ENCODE measurements at regions not wholly inside any gene's neighbourhood (a gene's known extent, or its start where the extent isn't known, plus 50 kb on each side); places are given as distances from the start of the nearest gene placed in this dataset.

GRCh38 chr12:124082012-124082411 lies 109.0 kb downstream of the ZNF664 start:
- TF ChIP-seq CTCF (IDR thresholded peaks at IDR 0.05; ENCODE audit: low read depth, low read length) (no peak), MAX (IDR thresholded peaks at IDR 0.05; ENCODE audit: low read depth, low read length) (no peak), POLR2A (IDR thresholded peaks at IDR 0.05; ENCODE audit: extremely low read depth, insufficient read length) (no peak)
- DNase-seq (ENCODE audit: low read depth), result no peak
- H3K4me3 ChIP-seq (ENCODE audit: low read depth, low read length), result no peak overlapping the region

- TF ChIP-seq POLR2A (IDR thresholded peaks at IDR 0.05; ENCODE audit: extremely low read depth, insufficient read length) (no peak), MYC (IDR thresholded peaks at IDR 0.05; ENCODE audit: low read depth, low read length) (no peak), CTCF (IDR thresholded peaks at IDR 0.05; ENCODE audit: low read depth, low read length) (no peak), MAX (IDR thresholded peaks at IDR 0.05; ENCODE audit: low read depth, low read length) (no peak)
- no peak for DNase-seq (ENCODE audit: low read depth)
- H3K4me3 ChIP-seq (ENCODE audit: low read depth, low read length), result no peak overlapping the region
These were observed 109.7 kb downstream of the ZNF664 start for GRCh38 chr12:124082687-124083086.

DNA sequence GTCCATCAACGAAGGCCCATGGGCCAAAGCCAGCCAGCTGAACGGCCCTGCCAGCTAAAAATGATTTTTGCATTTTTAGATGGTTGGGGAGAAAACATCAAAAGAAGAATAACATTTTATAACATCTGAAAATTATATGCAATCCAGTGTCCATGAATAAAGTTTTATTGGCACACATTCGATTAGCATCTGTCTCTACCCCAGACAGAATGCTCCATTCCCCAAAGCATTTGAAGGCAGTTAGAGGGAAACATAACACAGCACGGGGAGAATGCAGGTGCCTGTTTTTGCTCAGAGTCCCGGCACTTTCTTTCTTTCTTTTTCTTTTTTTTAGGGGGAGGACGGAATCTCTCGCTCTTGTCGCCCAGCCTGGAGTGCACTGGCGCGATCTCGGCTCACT lies 110.7 kb downstream of the ZNF664 start:
- DNase-seq (ENCODE audit: low read depth), result no peak
- TF ChIP-seq MYC (IDR thresholded peaks at IDR 0.05; ENCODE audit: low read depth, low read length) (no peak), CTCF (IDR thresholded peaks at IDR 0.05; ENCODE audit: low read depth, low read length) (no peak), POLR2A (IDR thresholded peaks at IDR 0.05; ENCODE audit: extremely low read depth, insufficient read length) (no peak), MAX (IDR thresholded peaks at IDR 0.05; ENCODE audit: low read depth, low read length) (no peak)
- no peak overlapping the region for H3K4me3 ChIP-seq (ENCODE audit: low read depth, low read length)

DNA sequence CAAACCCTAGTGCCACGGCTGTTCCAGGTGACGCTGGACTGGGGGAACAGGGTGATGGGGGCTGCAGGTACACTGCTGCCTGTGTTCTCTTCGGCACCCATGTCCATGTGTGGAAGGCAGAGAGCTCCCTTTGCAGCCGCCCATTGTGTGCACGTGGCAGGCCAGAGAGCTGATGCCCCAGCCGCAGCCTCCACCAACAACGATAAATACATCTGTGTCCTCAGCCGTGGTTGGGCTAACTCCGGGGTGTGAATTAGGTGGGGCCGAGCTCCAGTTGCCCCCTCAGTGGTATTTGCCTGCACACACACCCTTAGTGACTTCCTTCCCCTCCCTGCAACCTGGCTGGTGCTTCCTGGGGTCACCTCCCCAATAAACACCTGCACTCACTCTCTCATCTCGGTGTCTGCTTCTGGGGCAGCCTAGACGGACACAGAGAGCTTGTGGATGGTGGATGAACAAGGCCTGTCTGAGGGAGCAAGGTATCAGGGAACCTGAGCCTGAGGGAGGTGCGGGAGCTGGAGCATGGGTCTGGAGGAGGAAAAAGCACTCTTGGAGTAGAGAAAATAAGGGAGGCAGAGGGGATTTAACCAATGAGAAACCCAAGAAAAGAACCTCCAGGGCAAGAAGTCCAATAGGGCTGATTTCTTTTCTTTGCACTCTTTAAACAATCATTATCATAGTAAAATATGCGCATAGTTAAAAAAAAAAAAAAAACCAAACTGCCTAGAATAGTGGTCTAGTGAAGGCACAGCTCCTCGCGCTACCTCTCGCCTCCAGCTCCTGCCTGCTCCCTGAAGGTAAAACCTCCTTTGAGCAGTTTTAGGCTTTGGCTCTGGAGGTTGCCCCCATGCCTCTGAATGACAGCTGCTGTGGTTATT lies 112.6 kb downstream of the ZNF664 start:
- no peak overlapping the region for H3K4me3 ChIP-seq (ENCODE audit: low read depth, low read length)
- TF ChIP-seq CTCF (IDR thresholded peaks at IDR 0.05; ENCODE audit: low read depth, low read length) (no peak), MYC (IDR thresholded peaks at IDR 0.05; ENCODE audit: low read depth, low read length) (no peak), MAX (IDR thresholded peaks at IDR 0.05; ENCODE audit: low read depth, low read length) (no peak), POLR2A (IDR thresholded peaks at IDR 0.05; ENCODE audit: extremely low read depth, insufficient read length) (no peak)
- DNase-seq (ENCODE audit: low read depth), result no peak

DNA sequence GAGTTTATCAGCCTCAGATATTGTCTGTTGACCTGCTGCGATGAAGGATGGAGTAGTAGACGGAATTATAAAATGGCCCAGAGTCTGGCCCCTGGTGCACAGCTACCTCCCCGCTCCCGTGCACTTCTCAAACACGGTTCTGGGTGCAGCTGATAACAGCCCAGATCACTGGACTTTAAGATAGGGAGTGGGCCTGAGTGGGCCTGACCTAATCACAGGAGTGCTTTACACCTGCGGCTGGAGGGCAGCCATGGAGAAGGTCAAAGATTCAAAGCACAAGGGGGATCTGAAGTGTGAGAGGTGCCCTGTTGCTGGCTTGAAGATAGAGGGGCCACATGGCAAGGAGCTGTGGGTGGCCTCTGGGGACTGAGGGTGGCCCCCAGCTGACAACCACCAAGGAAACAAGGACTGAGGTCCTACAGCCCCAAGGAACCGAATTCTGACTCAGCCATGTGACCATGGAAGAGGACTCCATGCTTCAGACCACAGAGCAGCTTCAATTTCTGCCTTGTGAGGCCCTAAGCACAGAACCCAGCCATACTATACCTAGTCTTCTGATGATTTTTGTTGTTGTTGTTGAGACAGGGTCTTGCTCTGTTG lies 113.4 kb downstream of the ZNF664 start:
- TF ChIP-seq CTCF (IDR thresholded peaks at IDR 0.05; ENCODE audit: low read depth, low read length) (no peak), MAX (IDR thresholded peaks at IDR 0.05; ENCODE audit: low read depth, low read length) (no peak), MYC (IDR thresholded peaks at IDR 0.05; ENCODE audit: low read depth, low read length) (no peak), POLR2A (IDR thresholded peaks at IDR 0.05; ENCODE audit: extremely low read depth, insufficient read length) (no peak)
- no peak overlapping the region for H3K4me3 ChIP-seq (ENCODE audit: low read depth, low read length)
- no peak for DNase-seq (ENCODE audit: low read depth)
